IMR-90 (cell line): ENCODE measurements at regions not wholly inside any gene's neighbourhood (a gene's known extent, or its start where the extent isn't known, plus 50 kb on each side); places are given as distances from the start of the nearest gene placed in this dataset.
"Not testable (repeated sequence)": the region's sequence is repeated elsewhere in the genome, so short reads cannot be mapped to it uniquely, and the experiment has no call there.

Experiments
- ATAC-seq: fragments of 200-7000 bp; cut with Tn5 transposase; 2 replicates; pipeline ENCODE4 v1.9.1; 2020; ENCODE audit warnings: low read depth, mild to moderate bottlenecking, moderate library complexity
- BruUV-seq: library from RNA; stranded (reverse); fragments of 400-500 nt; replicated peaks from 2 replicates; lab custom pipeline; 2021; lab: Mats Ljungman, UMichigan
- CTCF ChIA-PET: fragments of 300-600 bp; formaldehyde crosslinking; extraction: SDS; loops from one replicate; lab custom pipeline; 2021; ENCODE audit warnings: antibody characterized with exemption; lab: Yijun Ruan, JAX
- POLR2A ChIA-PET: fragments of 300-600 bp; sonication (Branson Sonifier 250); formaldehyde crosslinking; loops from one replicate; lab custom pipeline; 2022; ENCODE audit warnings: antibody characterized with exemption; ENCODE audit not compliant: unreplicated experiment; lab: Charles Lee
- DNase-seq: peaks from one replicate; pipeline ENCODE4 v3.0.0; 2013
- H2AFZ ChIP-seq: replicated peaks from 2 replicates; pipeline ENCODE3; 2013; ENCODE audit warnings: low read length, mild to moderate bottlenecking; ENCODE audit not compliant: poor library complexity
- H2AK5ac ChIP-seq: 2 replicates; pipeline ENCODE4 v1.6.1; 2013; ENCODE audit warnings: low read depth, low read length, inconsistent platforms
- H2AK9ac ChIP-seq: replicated peaks from 2 replicates; pipeline ENCODE3; 2013; ENCODE audit warnings: mild to moderate bottlenecking, low read depth, low read length, moderate library complexity; ENCODE audit not compliant: poor library complexity
- H2BK120ac ChIP-seq: 2 replicates; pipeline ENCODE4 v1.6.1; 2013; ENCODE audit warnings: low read depth, low read length, inconsistent platforms
- H2BK15ac ChIP-seq: 3 replicates; pipeline ENCODE4 v1.6.1; 2013; ENCODE audit warnings: low read depth, low read length, inconsistent platforms
- H2BK20ac ChIP-seq: 2 replicates; pipeline ENCODE4 v1.6.1; 2013; ENCODE audit warnings: low read depth, mild to moderate bottlenecking, inconsistent platforms, low read length, moderate library complexity
- H2BK5ac ChIP-seq: 2 replicates; pipeline ENCODE4 v1.6.1; 2013; ENCODE audit warnings: mild to moderate bottlenecking, low read depth, low read length, inconsistent platforms; ENCODE audit not compliant: poor library complexity, severe bottlenecking
- H3K14ac ChIP-seq: replicated peaks from 2 replicates; pipeline ENCODE4 v1.6.1; 2013; ENCODE audit warnings: low read depth, low read length, inconsistent platforms
- H3K18ac ChIP-seq: 2 replicates; pipeline ENCODE4 v1.6.1; 2013; ENCODE audit warnings: low read depth, low read length, control low read depth
- H3K23ac ChIP-seq: 2 replicates; pipeline ENCODE4 v1.6.1; 2013; ENCODE audit warnings: low read depth, low read length, inconsistent platforms
- H3K27ac ChIP-seq: 2 replicates; pipeline ENCODE4 v1.5.1; 2013; ENCODE audit warnings: mild to moderate bottlenecking, control low read depth, low read length; ENCODE audit not compliant: insufficient read depth
- H3K27me3 ChIP-seq: 2 replicates; pipeline ENCODE4 v1.6.1; 2013; ENCODE audit warnings: low read length; ENCODE audit not compliant: control insufficient read depth, insufficient read depth
- H3K36me3 ChIP-seq: 2 replicates; pipeline ENCODE4 v1.6.1; 2013; ENCODE audit warnings: low read length, mixed read lengths; ENCODE audit not compliant: control insufficient read depth, insufficient read depth
- H3K4ac ChIP-seq: 2 replicates; pipeline ENCODE4 v1.6.1; 2013; ENCODE audit warnings: low read depth, low read length, inconsistent platforms
- H3K4me1 ChIP-seq: 2 replicates; pipeline ENCODE4 v1.6.1; 2013; ENCODE audit warnings: low read length, mixed read lengths; ENCODE audit not compliant: control insufficient read depth, insufficient read depth
- H3K4me2 ChIP-seq: 2 replicates; pipeline ENCODE4 v1.6.1; 2013; ENCODE audit warnings: low read depth, mild to moderate bottlenecking, control low read depth, low read length, moderate library complexity
- H3K4me3 ChIP-seq: 2 replicates; pipeline ENCODE4 v1.5.1; 2013; ENCODE audit warnings: low read depth, mild to moderate bottlenecking, control low read depth, low read length, moderate library complexity; ENCODE audit not compliant: insufficient read depth
- H3K56ac ChIP-seq: 2 replicates; pipeline ENCODE4 v1.6.1; 2013; ENCODE audit warnings: low read length, inconsistent platforms; ENCODE audit not compliant: insufficient read depth; ENCODE audit errors: extremely low read depth
- H3K79me1 ChIP-seq, 2 experiments: 2 replicates each; pipeline ENCODE4 v1.6.1; 2013; ENCODE audit warnings: low read length in 2 of 2, inconsistent platforms in 1 of 2, low read depth in 1 of 2
- H3K9ac ChIP-seq: 2 replicates; pipeline ENCODE4 v1.6.1; 2013; ENCODE audit warnings: low read depth, low read length, control low read depth
- H3K9me1 ChIP-seq: 2 replicates; pipeline ENCODE4 v1.6.1; 2013; ENCODE audit warnings: low read length, inconsistent platforms; ENCODE audit not compliant: insufficient read depth
- H3K9me3 ChIP-seq: 2 replicates; pipeline ENCODE4 v1.6.1; 2013; ENCODE audit warnings: low read length; ENCODE audit not compliant: control insufficient read depth, insufficient read depth
- H4K20me1 ChIP-seq: 2 replicates; pipeline ENCODE4 v1.6.1; 2013; ENCODE audit warnings: low read length, inconsistent platforms; ENCODE audit not compliant: insufficient read depth
- H4K5ac ChIP-seq: 2 replicates; pipeline ENCODE4 v1.6.1; 2013; ENCODE audit warnings: mild to moderate bottlenecking, low read depth, low read length, control low read depth
- H4K8ac ChIP-seq, 2 experiments: 2 replicates each; pipeline ENCODE4 v1.6.1; 2013; ENCODE audit warnings: low read depth in 2 of 2, low read length in 2 of 2, control low read depth in 1 of 2, inconsistent platforms in 1 of 2
- H4K91ac ChIP-seq: 2 replicates; pipeline ENCODE4 v1.6.1; 2013; ENCODE audit warnings: low read depth, low read length, inconsistent platforms; ENCODE audit not compliant: insufficient read depth
- WGBS, 2 experiments: methylation state at CpG; one replicate each; pipeline versions ENCODE4 v1.1.5 to v1.1.7; 2013; ENCODE audit warnings: missing lambda C conversion rate in 2 of 2; ENCODE audit not compliant: insufficient read length in 1 of 2; ENCODE audit errors: extremely low coverage in 2 of 2; 5-methylcytosine and 5-hydroxymethylcytosine counted together
- dilution Hi-C: fragments of 300-500 bp; cut with HindIII; formaldehyde crosslinking; loops from one replicate; pipeline ENCODE4 v1.14.3; 2018; ENCODE audit warnings: low sequenced_read_pairs; ENCODE audit not compliant: unreplicated experiment
- in situ Hi-C: fragments of 300-500 bp; cut with MboI; formaldehyde crosslinking; loops from 3 replicates; pipeline ENCODE4 v1.14.3; 2019; ENCODE audit warnings: low sequenced_read_pairs, inconsistent platforms, mixed read lengths
- intact Hi-C: fragments of 100-400 bp; cut with micrococcal nuclease; formaldehyde crosslinking; loops from 2 replicates; pipeline ENCODE4 v1.10.0; 2022

GRCh38 chr16:88134172-88134898 lies 183.1 kb downstream of the BANP start:
- H3K9ac ChIP-seq, H3K14ac ChIP-seq, H2BK120ac ChIP-seq, DNase-seq, H2BK5ac ChIP-seq, ATAC-seq, H3K27me3 ChIP-seq, H3K27ac ChIP-seq, H3K36me3 ChIP-seq, in situ Hi-C loops, H2AK9ac ChIP-seq, H3K9me1 ChIP-seq, H3K23ac ChIP-seq, H4K91ac ChIP-seq, H3K4ac ChIP-seq, BruUV-seq, POLR2A ChIA-PET, H4K8ac ChIP-seq, H3K4me2 ChIP-seq, H2BK15ac ChIP-seq, H4K5ac ChIP-seq, H3K4me3 ChIP-seq, intact Hi-C loops, H3K4me1 ChIP-seq, H2AK5ac ChIP-seq, dilution Hi-C loops, H4K20me1 ChIP-seq, H2BK20ac ChIP-seq, H3K56ac ChIP-seq, H3K18ac ChIP-seq, H2AFZ ChIP-seq, H3K79me1 ChIP-seq: not testable (repeated sequence)
- CTCF ChIA-PET, result interaction anchor here (0.5 kb wide), 1 partner anchor 103 kb away, joined by 9 read pairs; no protein-coding TSS in a partner anchor
- H3K9me3 ChIP-seq, result peaks cover 10% of the 10 kb centered on the region
- WGBS, 2 experiments, result 100% methylated on average over 1 of the region's 21 CpGs; no CpG with 5 or more reads in 1 of the 2 experiments

DNA sequence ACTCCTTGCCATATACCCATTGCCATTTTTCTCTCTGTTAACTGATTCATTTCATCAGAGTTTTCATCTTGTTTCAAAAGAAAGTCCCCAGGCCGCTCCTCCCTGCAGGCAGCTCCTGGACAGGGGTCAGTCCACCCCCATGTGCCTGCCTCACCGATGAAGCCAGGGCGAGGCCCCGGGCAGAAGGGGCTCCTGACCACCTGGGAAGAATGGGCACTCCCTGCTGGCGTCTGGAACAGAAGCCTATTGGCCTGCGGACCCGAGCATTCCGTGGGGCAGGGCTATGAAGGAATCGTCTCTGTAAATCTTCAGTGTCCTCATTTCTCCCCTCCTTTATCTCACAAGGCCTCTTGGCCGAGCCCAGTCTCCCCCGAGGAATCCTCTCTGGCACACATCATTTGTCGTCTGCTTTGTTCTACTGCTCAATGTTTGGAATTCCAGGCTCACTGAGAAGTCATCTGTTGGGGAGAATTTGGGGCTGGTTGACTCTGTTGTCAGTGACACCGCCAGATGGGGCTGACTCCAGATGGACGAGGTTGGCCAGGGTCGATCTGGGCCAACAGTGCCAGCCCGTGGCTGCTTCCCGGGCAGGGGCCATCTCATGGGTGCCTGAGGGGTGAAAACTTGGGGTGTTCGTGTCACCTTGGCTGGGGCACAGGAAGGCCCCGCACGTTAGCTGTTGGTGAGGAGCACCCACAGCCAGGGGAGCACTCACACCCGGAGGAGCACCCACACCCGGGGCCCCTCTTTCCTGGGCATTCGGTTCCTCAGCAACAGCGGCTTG lies 183.9 kb downstream of the BANP start:
- H3K4me1 ChIP-seq, H4K20me1 ChIP-seq, BruUV-seq, H3K23ac ChIP-seq, H2BK5ac ChIP-seq, H3K18ac ChIP-seq, H3K4ac ChIP-seq, H3K9me1 ChIP-seq, H4K91ac ChIP-seq, H2AK5ac ChIP-seq, H3K27ac ChIP-seq, DNase-seq, H3K56ac ChIP-seq, H4K8ac ChIP-seq, POLR2A ChIA-PET, intact Hi-C loops, H3K27me3 ChIP-seq, H2BK15ac ChIP-seq, H3K4me2 ChIP-seq, dilution Hi-C loops, in situ Hi-C loops, H3K14ac ChIP-seq, H3K4me3 ChIP-seq, H2AFZ ChIP-seq, H2BK20ac ChIP-seq, H3K79me1 ChIP-seq, H3K36me3 ChIP-seq, H3K9ac ChIP-seq, H2AK9ac ChIP-seq: not testable (repeated sequence)
- Histone ChIP-seq H3K9me3 (peaks cover 12% of the 10 kb centered on the region), H4K5ac (peak overlapping the region; percentile 68; the same call in 1 of the 2 replicates), H2BK120ac (peak overlapping the region; percentile 19; the same call in 1 of the 2 replicates)
- WGBS, 2 experiments, result 82% methylated on average over 4 of the region's 24 CpGs; no CpG with 5 or more reads in 1 of the 2 experiments
- ATAC-seq, result peak; percentile 76
- CTCF ChIA-PET, result interaction anchor here (0.5 kb wide), 1 partner anchor 103 kb away, joined by 9 read pairs; no protein-coding TSS in a partner anchor
